ENCODE measurements at regions not wholly inside any gene's neighbourhood (a gene's known extent, or its start where the extent isn't known, plus 50 kb on each side); places are given as distances from the start of the nearest gene placed in this dataset.
"Not testable (repeated sequence)": the region's sequence is repeated elsewhere in the genome, so short reads cannot be mapped to it uniquely, and the experiment has no call there.

GRCh38 chr9:73054091-73054490 lies 97.6 kb upstream of the ANXA1 start:
- no peak for DNase-seq (ENCODE audit: low spot score)

GRCh38 chr9:73053543-73053942 lies 98.1 kb upstream of the ANXA1 start:
- DNase-seq (ENCODE audit: low spot score) = no peak

- no peak for DNase-seq (ENCODE audit: low spot score)
Observed at GRCh38 chr9:73050887-73051550, 98.2 kb upstream of the ALDH1A1 start.

- no peak for DNase-seq (ENCODE audit: low spot score)
Observed at GRCh38 chr9:73050065-73050816, 97.4 kb upstream of the ALDH1A1 start.

GRCh38 chr9:73049280-73049679 lies 96.4 kb upstream of the ALDH1A1 start:
- no peak for DNase-seq (ENCODE audit: low spot score)

DNA sequence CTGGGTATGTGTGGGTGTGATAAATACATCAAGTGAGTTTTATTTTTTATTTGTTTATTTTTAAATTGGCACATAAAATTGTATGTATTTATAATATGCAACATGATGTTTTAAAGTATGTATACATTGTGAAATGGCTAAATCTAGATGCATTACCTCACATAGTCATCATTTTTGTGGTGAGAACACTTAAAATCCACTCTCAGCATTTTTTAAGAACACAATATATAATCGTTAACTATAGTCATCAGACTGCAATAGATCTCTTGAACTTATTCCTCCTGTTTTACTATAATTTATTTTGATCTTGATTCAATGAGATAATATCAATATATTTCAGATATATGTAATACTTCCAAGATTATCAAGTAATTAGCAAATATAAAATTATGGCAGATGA lies 93.9 kb upstream of the ALDH1A1 start:
- no peak for DNase-seq (ENCODE audit: low spot score)

- DNase-seq (ENCODE audit: low spot score) = not testable (repeated sequence)
Observed at GRCh38 chr9:73044776-73045175, 91.9 kb upstream of the ALDH1A1 start.

DNA sequence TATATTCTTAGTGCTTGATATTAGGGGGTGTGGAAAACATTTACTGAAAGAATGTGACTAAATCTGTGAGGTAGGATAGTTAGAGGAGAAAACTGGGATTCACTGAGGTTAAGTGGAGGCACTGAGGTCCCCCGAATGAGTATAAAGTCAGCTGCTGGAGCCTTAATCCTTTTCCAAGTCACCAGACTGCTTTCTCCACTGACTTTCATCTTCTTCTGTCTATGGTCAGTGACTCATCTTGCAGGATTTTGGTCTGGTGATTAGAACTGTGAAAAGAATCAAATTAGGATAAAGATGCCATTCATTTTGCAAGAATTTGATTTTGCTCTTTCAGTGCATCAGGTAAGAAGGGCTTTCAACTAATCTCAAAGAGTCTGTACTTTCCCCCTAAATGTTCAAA lies 89.3 kb upstream of the ALDH1A1 start:
- no peak for DNase-seq (ENCODE audit: low spot score)

DNA sequence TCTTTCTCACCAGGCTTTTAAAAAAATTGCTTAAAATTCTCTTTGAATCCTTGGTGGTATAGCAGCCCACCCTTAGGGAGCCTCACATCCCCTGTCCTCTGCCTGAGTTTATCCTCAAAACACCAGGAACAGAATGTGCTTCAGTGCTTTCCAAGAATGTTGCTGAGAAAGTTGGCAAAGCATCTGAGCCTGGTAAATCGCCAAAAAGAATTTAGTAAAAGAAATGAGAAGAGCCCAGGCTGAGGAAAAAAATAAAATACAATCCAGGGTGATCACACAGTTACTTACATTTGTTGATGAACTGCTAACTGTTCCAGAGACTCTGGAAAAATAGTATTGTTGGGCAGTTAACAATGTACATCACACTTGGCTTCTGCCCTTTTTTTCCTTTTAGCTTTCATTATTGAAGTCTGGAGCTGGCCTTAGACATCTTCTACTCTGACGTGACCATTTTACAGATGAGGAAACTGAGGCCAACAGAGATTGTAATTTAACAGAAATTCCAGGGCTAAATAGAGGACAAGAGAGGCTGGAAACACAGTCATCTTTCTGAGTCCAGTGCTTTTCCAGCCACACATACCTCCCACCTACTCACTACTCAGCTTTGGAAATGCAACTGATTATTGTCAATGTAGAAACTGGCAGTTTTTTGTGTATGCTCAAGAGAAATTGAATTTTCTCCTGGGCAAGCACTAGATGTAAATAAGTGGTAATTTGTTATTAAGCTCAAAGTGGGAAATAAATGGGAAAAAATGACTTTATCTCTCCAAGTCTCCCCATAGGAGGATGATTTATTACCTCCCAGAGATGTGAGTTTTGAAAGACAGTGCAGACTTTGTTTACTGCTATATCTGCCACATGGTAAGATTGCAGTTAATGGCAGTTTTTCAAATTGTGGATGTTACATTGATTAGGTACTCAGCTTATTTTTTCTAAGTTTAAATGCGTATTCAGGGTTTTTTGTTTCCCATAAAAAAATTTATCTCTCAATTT lies 86.7 kb upstream of the ALDH1A1 start:
- DNase-seq (ENCODE audit: low spot score) = no peak

DNA sequence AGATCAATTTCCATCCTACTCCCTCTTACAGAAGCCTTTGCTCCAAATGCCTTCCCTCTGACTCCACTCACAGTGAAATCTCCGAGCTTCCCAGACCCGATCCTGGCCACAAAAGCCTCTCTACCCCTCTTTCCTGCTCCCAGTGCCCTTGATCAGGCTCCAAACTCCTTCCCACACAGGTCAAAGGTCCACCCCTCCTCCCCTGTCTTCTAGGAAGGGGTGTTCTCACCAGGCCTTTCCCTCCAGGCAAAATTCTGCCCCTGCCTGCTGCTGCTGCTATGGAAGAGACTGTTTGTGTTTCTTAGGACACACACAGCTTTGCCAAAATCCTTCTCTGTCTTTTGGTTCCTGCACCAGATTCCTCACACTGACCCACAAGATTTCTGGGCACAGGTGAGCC lies 85.8 kb upstream of the ALDH1A1 start:
- DNase-seq (ENCODE audit: low spot score) = no peak

GRCh38 chr9:73038089-73038509 lies 85.2 kb upstream of the ALDH1A1 start:
- DNase-seq (ENCODE audit: low spot score) = no peak

GRCh38 chr9:73037613-73038012 lies 84.8 kb upstream of the ALDH1A1 start:
- no peak for DNase-seq (ENCODE audit: low spot score)

- DNase-seq (ENCODE audit: low spot score) = no peak
Observed at GRCh38 chr9:73034962-73035361, 82.1 kb upstream of the ALDH1A1 start.

- no peak for DNase-seq (ENCODE audit: low spot score)
Observed at GRCh38 chr9:73031350-73031749, 78.5 kb upstream of the ALDH1A1 start.

DNA sequence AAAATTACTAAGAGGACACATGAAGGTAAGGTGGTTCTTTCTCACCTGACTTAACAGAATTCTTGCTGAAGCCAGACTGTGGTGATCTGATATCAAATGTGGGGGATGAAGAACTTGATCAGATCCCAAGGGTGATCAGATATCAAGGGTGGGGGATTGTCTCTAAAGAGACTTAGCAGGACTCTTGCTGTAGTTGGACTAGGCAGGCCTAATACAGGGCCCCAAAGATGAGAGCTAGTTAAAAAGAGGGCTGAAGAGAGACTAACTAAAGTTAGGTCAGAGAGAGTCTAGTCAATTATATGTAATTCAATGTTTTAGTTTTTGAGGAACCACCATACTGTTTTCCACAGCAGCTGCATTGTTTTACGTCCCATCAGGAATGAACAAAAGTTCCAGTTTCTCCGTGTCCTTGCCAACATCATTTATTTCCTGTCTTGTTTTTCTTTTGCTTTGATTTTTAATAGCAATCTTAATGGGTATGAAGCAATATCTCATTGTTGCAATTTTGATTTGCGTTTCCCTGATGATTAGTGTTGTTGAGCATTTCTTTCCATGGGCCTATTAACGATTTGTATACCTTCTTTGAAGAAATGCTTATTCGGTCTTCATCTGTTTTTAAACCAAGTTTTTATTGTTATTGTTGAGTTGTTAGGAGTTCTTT lies 77.6 kb upstream of the ALDH1A1 start:
- DNase-seq (ENCODE audit: low spot score) = no peak

- DNase-seq (ENCODE audit: low spot score) = no peak
Observed at GRCh38 chr9:73029346-73029745, 76.5 kb upstream of the ALDH1A1 start.

DNA sequence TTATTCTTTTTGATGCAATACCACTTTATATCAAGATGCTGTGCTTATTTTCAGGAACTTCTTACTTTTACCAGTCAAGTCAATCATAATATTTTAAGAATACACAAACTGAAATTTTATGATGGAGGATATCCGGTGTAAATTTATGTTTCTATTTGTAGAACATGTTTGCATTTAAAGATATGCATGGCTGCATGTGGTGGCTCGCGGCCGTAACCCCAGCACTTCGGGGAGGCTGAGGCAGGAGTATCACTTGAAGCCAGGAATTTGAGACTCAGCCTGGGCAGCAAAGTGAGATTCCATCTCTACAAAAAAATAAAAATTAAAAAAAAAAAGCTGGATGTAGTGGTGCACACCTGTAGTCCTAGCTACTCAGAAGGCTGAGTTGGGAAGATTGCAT lies 73.5 kb upstream of the ALDH1A1 start:
- DNase-seq (ENCODE audit: low spot score) = no peak

DNA sequence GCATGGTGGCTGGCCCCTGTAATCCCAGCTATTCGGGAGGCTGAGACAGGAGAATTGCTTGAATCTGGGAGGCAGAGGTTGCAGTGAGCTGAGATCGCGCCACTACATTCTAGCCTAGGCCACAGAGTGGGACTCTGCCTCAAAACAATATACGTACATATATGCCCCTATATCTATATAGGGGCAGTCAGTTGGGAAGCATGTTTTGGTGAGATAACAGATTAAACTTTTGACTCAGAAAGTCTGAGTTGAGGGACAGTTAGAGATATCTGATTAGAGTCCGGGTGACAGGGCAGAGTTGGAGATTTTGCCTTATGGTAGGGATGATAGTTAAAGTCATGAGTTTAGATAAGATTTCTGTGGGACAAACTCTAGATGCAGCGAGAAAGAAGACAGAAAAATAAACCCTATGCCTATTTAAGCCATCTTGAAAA lies 71.8 kb upstream of the ALDH1A1 start:
- DNase-seq (ENCODE audit: low spot score) = no peak

GRCh38 chr9:73023025-73023541 lies 70.2 kb upstream of the ALDH1A1 start:
- DNase-seq (ENCODE audit: low spot score) = peak; percentile 58

DNA sequence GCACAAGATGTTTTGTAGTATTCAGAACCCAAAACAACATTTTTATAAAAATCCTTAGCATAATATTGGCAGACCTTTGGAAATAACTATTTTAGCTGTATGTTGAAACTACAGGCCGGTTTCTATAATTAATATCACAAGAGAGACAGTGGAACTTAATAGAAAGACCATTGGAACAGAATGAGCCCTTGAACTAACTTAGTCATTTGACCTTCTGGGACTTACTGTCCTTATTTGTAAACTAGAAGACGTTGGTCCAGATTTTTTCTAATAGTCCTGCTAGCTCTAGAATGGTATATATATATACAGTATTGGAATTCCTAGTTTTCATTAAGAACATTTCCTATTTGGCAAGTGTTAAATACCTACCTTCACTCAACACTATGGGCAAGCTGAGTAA lies 69.5 kb upstream of the ALDH1A1 start:
- DNase-seq (ENCODE audit: low spot score) = no peak

GRCh38 chr9:73020877-73021276 lies 68.0 kb upstream of the ALDH1A1 start:
- DNase-seq (ENCODE audit: low spot score) = no peak

DNA sequence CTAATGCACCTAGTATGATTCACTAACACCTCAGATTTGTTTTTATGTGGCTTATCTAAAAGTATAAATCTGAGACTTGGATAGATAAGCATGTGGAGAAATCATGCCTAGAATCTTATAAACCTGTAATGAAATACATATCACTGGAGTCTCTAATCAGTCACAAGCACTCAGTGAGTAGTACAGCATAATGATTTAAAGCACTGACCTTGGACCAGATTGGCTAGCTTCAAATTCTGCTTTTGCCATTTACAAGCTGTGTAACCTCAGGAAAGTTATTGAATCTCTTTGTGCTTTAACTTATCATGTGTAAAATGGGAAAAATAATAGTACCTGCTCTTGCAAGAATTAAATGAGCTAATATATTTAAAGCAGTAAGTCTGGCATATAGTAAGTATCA lies 61.2 kb upstream of the ALDH1A1 start:
- no peak for DNase-seq (ENCODE audit: low spot score)

All from D341Med (cell line).